Keratinocyte (primary cell): ENCODE measurements at regions not wholly inside any gene's neighbourhood (a gene's known extent, or its start where the extent isn't known, plus 50 kb on each side); places are given as distances from the start of the nearest gene placed in this dataset.

Experiments
- DNase-seq: peaks from one replicate; pipeline ENCODE4 v3.0.0-alpha.2; 2011; ENCODE audit warnings: low read depth, missing footprints, low spot score
- FAIRE-seq: peaks from 2 replicates; lab custom pipeline; 2011; peaks lifted over from hg19 to GRCh38; lab: Jason Lieb, UNC
- H2AFZ ChIP-seq: 2 replicates; pipeline ENCODE4 v1.6.0; 2012; ENCODE audit warnings: low read length, control low read depth, inconsistent platforms; ENCODE audit not compliant: control insufficient read depth
- H3K27ac ChIP-seq: 2 replicates; pipeline ENCODE4 v1.5.1; 2011; ENCODE audit warnings: low read length; ENCODE audit not compliant: control insufficient read depth, insufficient read depth
- H3K27me3 ChIP-seq: 3 replicates; pipeline ENCODE4 v1.6.0; 2011; ENCODE audit warnings: low read length; ENCODE audit not compliant: control insufficient read depth, insufficient read depth; ENCODE audit errors: extremely low read depth
- H3K36me3 ChIP-seq, 2 experiments: 2 replicates in 1 of 2; 3 replicates in 1 of 2; pipeline ENCODE4 v1.5.1; 2011; ENCODE audit warnings: low read length in 2 of 2, mild to moderate bottlenecking in 1 of 2; ENCODE audit not compliant: control insufficient read depth in 2 of 2, insufficient read depth in 2 of 2; ENCODE audit errors: extremely low read depth in 1 of 2
- H3K4me1 ChIP-seq: 3 replicates; pipeline ENCODE4 v1.5.1; 2011; ENCODE audit warnings: low read length; ENCODE audit not compliant: control insufficient read depth, insufficient read depth; ENCODE audit errors: extremely low read depth
- H3K4me2 ChIP-seq: 3 replicates; pipeline ENCODE4 v1.6.0; 2011; ENCODE audit warnings: low read depth, low read length; ENCODE audit not compliant: control insufficient read depth, insufficient read depth; ENCODE audit errors: extremely low read depth
- H3K4me3 ChIP-seq, 3 experiments: fragments of 200-600 bp in 1 of 3; sonication (generic) in 1 of 3; 2 replicates in 2 of 3; 3 replicates in 1 of 3; pipeline ENCODE4 v1.5.1; 2011 to 2016; ENCODE audit warnings: low read length in 3 of 3, mild to moderate bottlenecking in 3 of 3, control low read depth in 2 of 3, inconsistent platforms in 1 of 3, low read depth in 1 of 3, mixed read lengths in 1 of 3, mixed run types in 1 of 3, moderate library complexity in 1 of 3; ENCODE audit not compliant: control insufficient read depth in 2 of 3, insufficient read depth in 2 of 3; ENCODE audit errors: extremely low read depth in 1 of 3
- H3K79me2 ChIP-seq: 2 replicates; pipeline ENCODE4 v1.6.0; 2012; ENCODE audit warnings: low read length; ENCODE audit not compliant: control insufficient read depth, insufficient read depth
- H3K9ac ChIP-seq: 3 replicates; pipeline ENCODE4 v1.6.0; 2011; ENCODE audit warnings: low read length; ENCODE audit not compliant: control insufficient read depth, insufficient read depth; ENCODE audit errors: extremely low read depth
- H3K9me1 ChIP-seq: 3 replicates; pipeline ENCODE4 v1.6.0; 2011; ENCODE audit warnings: low read length; ENCODE audit not compliant: control insufficient read depth, insufficient read depth; ENCODE audit errors: extremely low read depth
- H3K9me3 ChIP-seq: 2 replicates; pipeline ENCODE4 v1.5.1; 2012; ENCODE audit warnings: low read depth, low read length; ENCODE audit not compliant: control insufficient read depth
- H4K20me1 ChIP-seq: 3 replicates; pipeline ENCODE4 v1.6.0; 2011; ENCODE audit warnings: low read length; ENCODE audit not compliant: control insufficient read depth, insufficient read depth; ENCODE audit errors: extremely low read depth
- EZH2 ChIP-seq: IDR thresholded peaks from one replicate; pipeline ENCODE4 v1.6.1; 2012; ENCODE audit warnings: inconsistent platforms, mild to moderate bottlenecking, low read length, moderate library complexity
- dilution Hi-C: fragments of 300-500 bp; cut with MboI; formaldehyde crosslinking; loops from one replicate; pipeline ENCODE4 v1.7.0; 2020; ENCODE audit warnings: low sequenced_read_pairs; ENCODE audit not compliant: extremely low pct_ligation_motif_present
- TF ChIP-seq, protein P1 (sequence below), 3 experiments: IDR thresholded peaks in 1 of 3; conservative IDR thresholded peaks in 1 of 3; optimal IDR thresholded peaks in 1 of 3; 2 replicates in 2 of 3; 3 replicates in 1 of 3; pipeline versions ENCODE3 to v1.5.1; 2011; ENCODE audit warnings: low read length in 3 of 3, mild to moderate bottlenecking in 3 of 3, moderate library complexity in 2 of 3, control low read depth in 1 of 3, inconsistent platforms in 1 of 3; ENCODE audit not compliant: insufficient read depth in 2 of 3; ENCODE audit errors: extremely low read depth in 1 of 3

DNA sequence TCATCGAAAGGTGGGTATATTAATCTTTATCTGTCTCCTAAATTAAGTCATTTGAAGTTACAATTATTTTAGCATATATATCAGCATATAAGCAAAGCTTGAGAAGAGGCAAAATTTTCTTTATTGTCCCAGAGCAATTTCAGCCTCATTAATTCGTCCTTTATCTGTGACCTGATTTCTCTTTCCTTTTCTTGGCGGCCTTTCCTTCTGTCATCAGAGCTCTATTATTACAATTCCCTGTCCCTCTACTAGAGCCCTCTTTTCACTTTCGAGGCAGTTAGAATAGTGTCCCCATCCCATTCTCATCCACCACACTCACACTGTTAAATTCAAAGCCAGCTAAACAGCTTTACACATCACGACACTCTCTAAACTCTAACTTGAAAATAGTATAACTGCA, 1293.2 kb upstream of the FAM98A start:
- no peak overlapping the region for H3K27ac ChIP-seq
- no peaks in the 10 kb centered on the region for H3K36me3 ChIP-seq
- no peaks in the 10 kb centered on the region for H3K27me3 ChIP-seq
- no peak for DNase-seq
- H3K4me3 ChIP-seq: no peak overlapping the region
- no peaks in the 10 kb centered on the region for H3K4me1 ChIP-seq
- dilution Hi-C loops: no loop called here
- H2AFZ ChIP-seq: no peak overlapping the region
- no peaks in the 10 kb centered on the region for H3K9me1 ChIP-seq
- FAIRE-seq: no peak
- H4K20me1 ChIP-seq: no peaks in the 10 kb centered on the region
- no peak overlapping the region for H3K9ac ChIP-seq
- H3K4me2 ChIP-seq: no peak overlapping the region
- no peaks in the 10 kb centered on the region for H3K9me3 ChIP-seq
- no peak for TF ChIP-seq EZH2
- TF ChIP-seq, protein P1, sequence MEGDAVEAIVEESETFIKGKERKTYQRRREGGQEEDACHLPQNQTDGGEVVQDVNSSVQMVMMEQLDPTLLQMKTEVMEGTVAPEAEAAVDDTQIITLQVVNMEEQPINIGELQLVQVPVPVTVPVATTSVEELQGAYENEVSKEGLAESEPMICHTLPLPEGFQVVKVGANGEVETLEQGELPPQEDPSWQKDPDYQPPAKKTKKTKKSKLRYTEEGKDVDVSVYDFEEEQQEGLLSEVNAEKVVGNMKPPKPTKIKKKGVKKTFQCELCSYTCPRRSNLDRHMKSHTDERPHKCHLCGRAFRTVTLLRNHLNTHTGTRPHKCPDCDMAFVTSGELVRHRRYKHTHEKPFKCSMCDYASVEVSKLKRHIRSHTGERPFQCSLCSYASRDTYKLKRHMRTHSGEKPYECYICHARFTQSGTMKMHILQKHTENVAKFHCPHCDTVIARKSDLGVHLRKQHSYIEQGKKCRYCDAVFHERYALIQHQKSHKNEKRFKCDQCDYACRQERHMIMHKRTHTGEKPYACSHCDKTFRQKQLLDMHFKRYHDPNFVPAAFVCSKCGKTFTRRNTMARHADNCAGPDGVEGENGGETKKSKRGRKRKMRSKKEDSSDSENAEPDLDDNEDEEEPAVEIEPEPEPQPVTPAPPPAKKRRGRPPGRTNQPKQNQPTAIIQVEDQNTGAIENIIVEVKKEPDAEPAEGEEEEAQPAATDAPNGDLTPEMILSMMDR (optimal IDR thresholded peaks at IDR 0.05 in 1 of 3, IDR thresholded peaks at IDR 0.05 in 1 of 3, conservative IDR thresholded peaks at IDR 0.05 in 1 of 3; ENCODE audit: extremely low read depth in 1 of 3, insufficient read depth in 2 of 3, low read length in 3 of 3): no peak
- H3K79me2 ChIP-seq: no peaks in the 10 kb centered on the region

DNA sequence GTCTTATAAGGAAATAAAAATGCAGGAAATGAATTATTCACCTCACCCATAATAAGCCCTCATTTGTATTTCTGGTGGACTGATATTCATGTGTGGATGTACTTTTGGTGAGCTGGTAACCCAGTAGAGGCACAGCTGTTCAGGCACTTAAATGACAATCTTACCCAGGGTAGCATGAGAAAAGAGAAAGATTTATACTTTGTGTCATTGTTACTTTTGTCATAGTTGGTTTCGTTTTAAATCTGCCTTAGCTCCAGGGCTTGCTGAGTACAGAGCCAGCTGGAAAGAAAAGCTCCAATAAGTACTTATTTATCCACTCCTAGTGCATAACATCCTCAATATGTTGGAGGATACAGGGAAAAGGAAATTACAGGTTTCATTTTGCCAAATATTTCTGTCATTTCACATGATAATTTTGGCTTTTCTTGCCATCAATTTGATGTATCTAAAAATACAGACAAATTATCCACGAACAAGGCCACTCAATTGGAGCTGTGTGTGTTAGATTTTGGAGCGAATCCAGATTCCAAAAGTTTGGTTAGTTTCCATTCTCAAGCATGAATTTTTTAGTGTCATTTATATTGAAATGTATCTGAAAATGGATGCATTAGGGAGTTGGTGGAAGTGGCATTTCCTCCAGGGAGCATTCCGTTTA, 1276.1 kb upstream of the FAM98A start:
- H3K4me2 ChIP-seq: no peak overlapping the region
- H3K4me1 ChIP-seq: no peaks in the 10 kb centered on the region
- DNase-seq (no peak), FAIRE-seq (no peak)
- no peak overlapping the region for H2AFZ ChIP-seq
- H3K4me3 ChIP-seq: no peak overlapping the region
- H3K9me3 ChIP-seq: no peaks in the 10 kb centered on the region
- no peaks in the 10 kb centered on the region for H3K79me2 ChIP-seq
- H3K27me3 ChIP-seq: no peaks in the 10 kb centered on the region
- H3K27ac ChIP-seq: no peak overlapping the region
- no peak overlapping the region for H3K9ac ChIP-seq
- no peaks in the 10 kb centered on the region for H4K20me1 ChIP-seq
- dilution Hi-C loops: no loop called here
- TF ChIP-seq, protein P1 (optimal IDR thresholded peaks at IDR 0.05 in 1 of 3, IDR thresholded peaks at IDR 0.05 in 1 of 3, conservative IDR thresholded peaks at IDR 0.05 in 1 of 3; ENCODE audit: extremely low read depth in 1 of 3, insufficient read depth in 2 of 3, low read length in 3 of 3): no peak
- TF ChIP-seq EZH2: no peak
- H3K36me3 ChIP-seq: no peaks in the 10 kb centered on the region
- H3K9me1 ChIP-seq: no peaks in the 10 kb centered on the region
